NOMO-1 (cell line): ENCODE measurements at regions not wholly inside any gene's neighbourhood (a gene's known extent, or its start where the extent isn't known, plus 50 kb on each side); places are given as distances from the start of the nearest gene placed in this dataset.
A peak's percentile ranks its signal among the peaks of the same experiment; 100 is the strongest.
"Not testable (repeated sequence)": the region's sequence is repeated elsewhere in the genome, so short reads cannot be mapped to it uniquely, and the experiment has no call there.

Experiments
- DNase-seq, 2 experiments: peaks; one replicate each; lab custom pipeline; 2025; ENCODE audit not compliant: unreplicated experiment in 2 of 2; lab: John Stamatoyannopoulos, UW

DNA sequence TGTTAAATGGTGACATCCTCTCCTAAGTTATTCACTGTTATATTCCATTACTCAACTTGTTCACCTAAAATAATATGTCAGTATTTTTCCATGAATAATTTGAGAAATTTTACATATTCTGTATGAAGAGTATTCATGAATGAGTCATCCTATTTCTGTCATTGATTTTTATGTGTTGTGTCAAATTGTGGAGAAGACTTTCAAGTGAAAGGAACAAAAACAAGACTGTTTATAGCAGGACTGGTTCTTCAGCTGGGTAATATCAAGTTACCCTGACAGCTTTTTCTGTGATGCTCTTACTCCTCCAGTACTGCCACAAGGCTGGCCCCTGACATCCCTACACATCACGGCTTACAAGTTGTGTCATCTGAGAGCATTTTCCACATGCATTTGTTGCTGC lies 847.7 kb downstream of the NCAM2 start:
- no peak for DNase-seq

DNA sequence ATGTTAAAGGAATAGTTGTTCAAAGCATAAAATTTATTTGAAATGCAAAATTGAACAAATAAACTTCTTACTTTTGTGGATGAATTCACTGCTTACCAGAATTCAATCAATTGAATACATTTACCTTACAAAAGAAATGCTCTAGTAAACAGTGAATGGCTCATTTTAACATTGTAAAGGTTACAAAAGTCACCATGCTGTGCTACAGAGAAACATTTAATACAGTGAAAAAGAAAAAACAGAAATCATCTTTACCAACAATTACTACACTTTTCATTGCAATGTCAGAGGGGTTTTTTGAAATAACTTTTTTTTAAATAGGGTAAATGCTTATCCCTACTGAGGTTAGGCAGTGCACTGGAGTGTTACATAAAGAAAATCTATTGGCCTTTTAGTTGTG lies 853.0 kb downstream of the NCAM2 start:
- no peak for DNase-seq

DNA sequence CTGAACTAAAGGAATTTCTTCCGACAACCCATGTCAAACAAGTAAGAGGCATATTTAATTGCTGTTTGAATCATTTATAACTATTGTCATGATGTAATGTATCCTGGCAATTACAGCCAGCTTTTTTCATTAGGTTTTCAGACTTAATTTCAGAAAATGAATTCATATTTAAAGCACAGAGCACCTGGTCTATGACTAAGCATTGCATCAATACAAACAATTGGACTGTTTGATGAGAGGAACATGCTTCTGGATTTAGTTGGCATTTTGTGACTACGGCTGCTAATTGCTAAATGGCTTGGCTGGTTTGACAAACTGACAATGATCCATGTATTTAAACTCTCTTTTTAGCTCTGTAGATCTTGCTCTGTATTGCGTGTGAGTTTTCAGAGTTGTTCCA lies 853.4 kb downstream of the NCAM2 start:
- DNase-seq, result no peak

DNA sequence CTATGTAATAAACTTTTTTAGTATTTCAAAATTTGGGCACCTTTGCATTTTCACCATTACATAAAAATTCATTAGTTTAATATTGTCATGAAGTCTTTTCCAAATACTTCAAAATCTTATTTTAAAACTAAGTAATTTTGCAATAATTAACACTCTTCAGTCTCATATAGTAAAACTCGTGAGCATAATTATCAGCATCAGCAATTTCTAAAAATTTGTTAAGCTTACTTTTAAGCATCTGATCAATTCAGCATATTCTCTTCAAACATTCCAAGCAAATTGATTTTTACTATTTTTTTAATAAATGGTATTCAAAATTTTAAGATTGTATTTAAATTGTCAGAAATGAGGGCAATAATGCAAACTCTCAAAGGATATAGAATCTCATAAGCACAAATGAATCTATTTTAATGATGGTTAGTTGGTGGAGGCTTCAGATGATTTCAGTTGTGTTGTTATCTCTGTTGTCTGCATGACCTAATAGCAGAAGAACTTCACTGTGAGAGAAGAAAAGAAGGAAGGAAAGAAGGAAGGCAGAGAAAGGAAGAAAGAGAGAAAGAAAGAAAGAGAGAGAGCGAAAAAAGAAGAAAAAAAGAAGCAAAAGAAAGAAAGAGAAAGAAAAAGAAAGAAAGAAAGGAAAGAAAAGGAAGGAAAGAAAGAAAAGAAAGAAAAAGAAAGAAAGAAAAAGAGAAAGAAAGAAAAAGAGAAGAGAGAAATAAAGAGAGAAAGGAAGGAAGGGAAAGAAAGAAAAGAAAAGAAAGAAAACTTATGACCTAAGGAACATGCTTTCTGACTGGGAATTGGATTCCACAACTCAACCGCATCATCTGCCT lies 860.5 kb downstream of the NCAM2 start:
- DNase-seq, result no peak

DNA sequence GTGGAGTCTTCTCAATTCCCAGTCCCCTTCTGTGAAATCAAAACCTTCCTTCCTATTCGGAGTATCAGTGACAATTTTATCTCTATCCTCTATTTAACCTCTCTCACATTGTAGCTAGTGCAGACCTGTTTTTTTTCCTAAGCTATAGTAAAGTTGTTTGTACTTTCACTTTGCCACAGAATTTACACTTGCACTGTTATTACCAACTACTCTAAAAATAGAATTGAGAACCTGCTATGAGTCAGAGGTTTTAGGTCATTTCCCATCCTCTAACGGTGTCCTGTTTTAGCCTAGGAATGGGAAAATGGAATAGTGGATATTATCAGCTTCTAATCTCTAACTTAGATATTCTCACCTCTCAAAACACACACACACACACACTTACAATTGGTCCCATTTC lies 862.7 kb downstream of the NCAM2 start:
- DNase-seq, result peak in 1 of 2 experiments; percentile 6

DNA sequence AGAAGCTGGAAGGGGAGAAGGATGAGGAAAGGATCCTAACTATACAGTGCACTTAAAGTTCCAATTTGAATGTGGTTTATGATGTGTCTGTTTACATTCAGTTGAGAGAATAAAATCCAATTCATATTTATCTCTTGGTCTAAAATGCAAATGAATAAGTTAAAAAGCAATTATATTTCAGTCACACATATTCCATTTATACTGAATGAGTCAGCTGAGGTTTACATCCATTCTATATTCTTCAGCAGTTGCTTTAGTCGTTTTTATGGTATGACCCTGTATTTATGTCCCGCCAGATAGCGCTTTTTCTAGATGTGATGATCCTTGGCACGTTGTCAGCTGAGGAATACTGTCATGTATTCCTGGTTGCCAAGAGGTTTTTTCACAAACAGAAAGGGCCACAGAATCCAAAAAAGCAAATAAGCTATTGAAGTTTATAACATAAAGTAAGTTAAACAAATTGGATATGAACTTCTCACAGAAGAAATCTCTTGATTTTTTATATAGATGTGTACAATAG lies 866.2 kb downstream of the NCAM2 start:
- no peak for DNase-seq

DNA sequence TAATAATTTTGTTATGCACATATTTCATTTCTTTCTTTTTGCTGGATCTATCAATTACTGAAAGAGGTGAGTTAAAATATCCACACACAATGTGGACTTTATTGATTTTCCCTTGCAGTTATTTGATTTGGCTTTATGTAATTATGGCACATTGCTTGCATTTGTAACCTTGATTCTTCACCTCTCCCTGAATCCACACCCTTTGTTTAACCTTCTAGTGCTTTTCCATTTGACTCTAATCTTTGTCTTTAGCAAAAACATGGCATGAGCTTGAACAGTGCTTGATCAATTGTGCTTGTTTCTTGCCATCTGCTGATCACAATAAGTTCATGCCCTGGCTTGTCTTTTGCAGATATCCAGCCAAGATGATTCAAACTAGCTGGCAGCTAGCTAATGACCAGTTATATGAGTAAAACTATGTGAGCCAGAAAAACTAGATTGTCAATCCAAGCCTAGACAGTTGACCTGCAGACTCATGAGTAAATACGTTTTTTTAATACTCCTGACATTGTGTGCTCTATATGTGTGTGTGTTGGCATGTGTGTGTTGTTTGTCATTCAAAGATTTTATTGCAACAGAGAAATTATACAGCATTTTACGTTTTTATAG lies 899.2 kb downstream of the NCAM2 start:
- DNase-seq, result no peak

DNA sequence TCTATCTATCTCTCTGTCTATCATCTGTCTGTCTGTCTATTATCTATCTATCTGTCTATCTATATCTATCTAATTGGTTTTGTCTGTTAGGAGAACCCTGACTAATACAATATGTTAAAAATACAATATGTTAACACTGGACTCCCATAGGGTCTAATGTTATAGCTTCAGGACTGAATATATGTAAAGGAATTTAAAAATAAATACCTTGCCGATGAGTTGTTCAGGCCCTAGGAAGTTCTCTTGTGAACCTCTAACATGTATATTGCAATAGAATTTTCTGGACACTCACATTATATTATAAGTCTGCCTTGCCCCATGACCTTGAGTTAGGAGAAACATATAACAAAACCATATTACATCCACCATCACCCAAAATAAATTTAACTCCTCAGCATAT lies 900.6 kb downstream of the NCAM2 start:
- no peak for DNase-seq

DNA sequence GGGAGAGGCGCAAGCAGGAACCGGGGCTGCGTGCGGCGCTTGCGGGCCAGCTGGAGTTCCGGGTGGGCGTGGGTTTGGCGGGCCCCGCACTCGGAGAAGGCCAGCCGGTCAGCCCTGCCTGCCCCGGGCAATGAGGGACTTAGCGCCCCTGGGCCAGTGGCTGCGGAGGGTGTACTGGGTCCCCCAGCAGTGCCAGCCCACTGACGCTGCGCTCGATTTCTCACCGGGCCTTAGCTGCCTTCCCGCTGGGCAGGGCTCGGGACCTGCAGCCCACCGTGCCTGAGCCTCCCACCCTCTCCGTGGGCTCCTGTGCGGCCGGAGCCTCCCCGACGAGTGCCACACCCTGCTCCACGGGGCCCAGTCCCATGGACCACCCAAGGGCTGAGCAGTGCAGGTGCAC lies 904.2 kb downstream of the NCAM2 start:
- DNase-seq, result not testable (repeated sequence)

DNA sequence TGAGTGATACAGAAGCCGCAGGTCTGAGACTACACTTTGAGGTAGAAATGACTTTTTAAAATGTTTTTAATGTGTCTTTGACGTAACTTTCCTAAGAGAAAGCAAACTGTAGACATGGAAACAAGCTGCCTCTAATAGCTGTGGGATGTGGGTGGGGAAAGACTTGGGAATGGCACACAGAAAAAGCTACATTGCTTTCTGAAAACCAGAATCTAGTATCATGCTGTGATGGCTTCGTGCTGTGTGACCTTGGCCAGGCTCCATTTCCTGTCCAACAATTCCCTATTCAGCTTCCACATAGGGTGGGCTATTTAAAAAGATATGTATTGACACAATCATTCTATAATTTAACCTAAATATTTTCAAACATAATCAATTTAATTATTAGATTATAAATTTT lies 909.1 kb downstream of the NCAM2 start:
- DNase-seq, result no peak

DNA sequence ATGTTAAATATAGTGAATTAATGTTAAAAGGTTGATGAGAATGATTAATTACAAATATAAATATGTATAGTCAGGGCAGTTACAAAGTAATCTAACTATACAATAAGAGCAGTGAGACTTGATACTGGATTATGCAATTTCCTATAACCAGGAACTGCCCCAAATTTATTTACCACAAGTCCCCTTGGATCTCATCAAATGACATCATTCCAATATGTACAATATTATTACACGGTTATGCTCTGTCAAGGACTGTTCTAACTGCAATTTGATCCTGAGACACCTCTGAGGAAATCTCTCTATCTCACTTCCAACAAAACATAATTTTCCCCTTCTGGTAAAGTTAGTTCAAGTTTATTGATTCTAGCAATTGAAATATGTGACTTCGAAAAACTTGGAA lies 917.6 kb downstream of the NCAM2 start:
- no peak for DNase-seq

DNA sequence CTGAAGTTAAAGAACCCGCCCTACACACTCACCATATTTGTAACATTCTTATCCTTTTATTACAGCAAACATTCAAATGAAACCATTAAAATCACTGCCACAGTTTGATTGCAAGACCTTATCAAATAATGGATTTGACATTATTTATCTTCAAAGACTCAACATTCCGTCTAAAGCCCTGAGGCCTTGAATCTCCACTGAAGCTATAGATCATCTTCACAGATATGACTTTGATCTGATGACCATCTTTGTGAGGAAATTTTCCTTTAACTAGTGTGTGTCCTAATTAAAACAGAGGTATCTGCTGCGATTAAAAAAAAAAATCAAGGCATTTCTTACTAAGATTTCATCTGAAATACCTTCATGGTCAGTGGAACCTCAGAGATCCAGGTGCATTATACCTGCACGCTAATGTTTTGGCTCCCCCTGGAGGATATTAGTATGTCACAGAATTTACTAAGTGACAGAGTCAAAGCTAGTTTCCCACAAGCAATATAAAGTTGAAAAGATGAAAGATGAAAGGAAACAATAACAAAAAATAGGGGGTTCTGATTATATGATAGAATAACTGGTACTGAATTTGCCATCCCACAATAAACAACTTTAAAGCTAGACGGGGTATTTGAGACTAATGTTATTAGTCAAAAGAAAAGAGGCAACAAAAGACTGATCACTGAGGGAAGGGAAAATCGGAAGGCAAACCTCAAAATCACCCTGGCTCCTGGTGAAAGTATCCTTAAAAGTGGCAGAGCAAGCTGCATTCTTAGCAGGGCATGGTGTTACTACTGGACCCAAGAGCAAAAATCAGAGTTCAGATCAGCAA lies 923.4 kb downstream of the NCAM2 start:
- peak in 1 of 2 experiments; percentile 0 for DNase-seq

DNA sequence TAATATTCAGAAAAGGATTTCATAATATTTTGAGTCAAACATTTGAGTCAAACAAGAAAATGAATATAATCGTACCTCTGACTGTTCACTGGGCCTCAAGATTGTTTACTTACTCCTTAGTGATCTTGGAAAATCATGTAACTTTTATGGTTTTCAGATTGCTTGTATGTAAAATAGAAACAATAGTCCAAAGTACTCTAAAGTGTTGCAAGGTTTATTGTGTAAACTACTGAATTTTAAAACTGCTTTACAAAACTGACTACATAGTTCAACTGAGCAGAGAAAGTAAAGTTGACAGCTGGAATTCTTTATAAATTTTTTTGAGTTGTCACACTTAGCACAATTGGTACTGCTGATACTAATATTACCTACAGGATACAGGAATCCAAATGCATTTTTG lies 931.0 kb downstream of the NCAM2 start:
- DNase-seq, result no peak

DNA sequence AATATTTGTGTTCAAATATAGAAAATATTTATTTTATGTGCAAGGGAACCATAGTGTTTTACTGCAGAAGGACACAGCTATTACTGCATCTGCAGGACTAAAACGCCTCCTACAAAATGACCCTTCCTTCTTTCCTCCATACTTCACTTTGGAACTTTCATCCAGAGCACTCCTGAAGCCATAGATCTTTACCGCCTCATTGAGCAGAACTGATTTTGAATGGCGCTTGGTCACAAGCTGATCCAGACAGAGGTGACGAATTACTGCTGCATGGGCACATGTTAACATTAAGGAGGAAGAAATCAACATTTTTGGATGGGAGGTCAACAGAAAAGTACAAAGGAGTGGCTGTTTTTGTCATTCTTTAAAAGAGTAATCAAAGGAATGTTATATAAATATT lies 931.6 kb downstream of the NCAM2 start:
- no peak for DNase-seq

DNA sequence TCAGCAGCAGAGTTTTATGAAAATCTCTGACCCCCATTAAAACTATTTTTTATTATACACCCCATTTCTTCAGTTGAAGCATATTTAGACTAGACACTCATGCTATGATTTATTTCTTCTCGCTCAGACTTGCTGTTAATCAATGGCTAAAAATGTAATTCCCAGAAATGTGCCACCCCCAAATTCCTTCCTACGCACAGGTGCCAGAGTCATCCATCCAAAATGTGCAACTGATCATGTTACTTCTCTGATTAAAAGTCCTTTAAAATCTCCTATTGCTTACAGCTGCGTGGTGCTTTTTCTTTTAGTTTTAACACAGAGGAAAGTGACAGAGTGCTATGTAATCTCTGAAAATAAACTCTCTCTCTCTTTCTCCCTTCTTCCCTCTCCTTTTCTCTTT lies 954.4 kb downstream of the NCAM2 start:
- no peak for DNase-seq

DNA sequence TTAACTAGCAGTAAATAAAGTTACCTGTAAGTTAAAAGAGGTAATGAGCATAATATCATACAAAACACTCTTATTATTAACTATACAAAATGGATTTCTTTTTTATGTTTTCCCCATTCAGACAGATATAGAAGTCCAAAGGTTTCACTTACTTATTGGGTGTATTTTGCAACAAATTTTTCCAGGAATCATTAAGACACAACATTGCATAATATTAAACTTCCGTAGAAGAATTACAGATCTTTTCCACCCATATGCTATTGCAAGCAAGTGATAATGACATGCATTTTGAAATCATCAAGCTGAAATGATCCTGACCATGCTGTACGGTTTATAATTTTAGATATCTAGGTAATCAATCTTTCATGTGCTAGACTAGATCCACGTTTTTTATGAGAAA lies 957.0 kb downstream of the NCAM2 start:
- no peak for DNase-seq

DNA sequence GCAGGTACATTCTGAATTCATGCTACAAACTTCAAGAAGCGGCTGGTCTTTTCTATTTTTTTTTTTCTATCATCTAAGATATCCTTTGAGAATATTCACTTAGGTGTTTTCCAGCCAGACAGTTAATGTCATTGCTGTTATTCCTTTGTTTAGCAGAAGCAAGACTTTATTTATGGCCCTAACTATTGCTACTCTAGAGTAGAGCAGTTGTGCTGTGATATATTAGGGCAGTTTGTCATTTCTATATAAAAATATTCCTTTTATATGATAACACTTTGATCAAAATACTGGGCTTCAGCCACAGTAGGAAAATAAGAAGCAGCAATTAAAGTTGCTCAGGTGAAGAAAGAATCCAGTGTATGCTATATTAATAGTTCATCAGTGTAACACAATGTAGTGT lies 959.3 kb downstream of the NCAM2 start:
- DNase-seq, result no peak

DNA sequence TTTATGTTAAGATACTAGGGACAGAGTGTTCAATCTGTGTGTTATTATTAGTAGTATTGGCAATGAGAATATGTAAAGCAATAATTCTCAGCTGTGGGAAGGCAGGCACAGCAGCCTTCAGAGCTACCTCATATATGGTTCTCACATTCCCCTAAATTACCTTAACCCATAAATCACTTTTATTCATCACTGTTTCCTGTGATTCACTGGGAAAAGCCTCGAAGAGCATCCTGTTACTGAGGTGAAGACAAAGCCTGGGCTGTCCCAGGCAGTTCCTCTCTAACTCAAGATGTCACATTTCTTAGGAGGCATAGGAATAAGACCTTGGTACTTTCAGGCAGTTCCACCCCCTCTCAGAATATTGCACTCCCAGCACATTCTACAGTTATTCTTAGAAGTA lies 965.7 kb downstream of the NCAM2 start:
- no peak for DNase-seq

DNA sequence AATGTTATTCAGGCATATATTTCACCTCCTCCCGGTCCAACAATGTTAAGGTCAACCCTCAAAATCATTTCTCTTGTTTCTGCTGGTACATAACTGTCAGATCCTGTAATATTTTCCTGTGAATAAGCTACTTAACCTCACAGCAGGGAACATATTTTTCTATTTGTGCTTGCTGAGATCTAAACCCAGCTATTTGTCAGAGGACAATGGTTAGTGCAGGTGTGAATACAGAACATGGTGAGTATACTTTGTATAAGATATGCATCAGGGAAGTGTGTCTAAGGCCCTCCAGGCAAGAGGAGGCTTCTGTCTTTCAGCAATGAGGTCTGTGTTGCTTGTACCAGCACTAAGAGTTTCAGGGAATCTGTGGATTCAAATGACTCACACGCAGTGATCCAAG lies 970.6 kb downstream of the NCAM2 start:
- DNase-seq, result no peak

DNA sequence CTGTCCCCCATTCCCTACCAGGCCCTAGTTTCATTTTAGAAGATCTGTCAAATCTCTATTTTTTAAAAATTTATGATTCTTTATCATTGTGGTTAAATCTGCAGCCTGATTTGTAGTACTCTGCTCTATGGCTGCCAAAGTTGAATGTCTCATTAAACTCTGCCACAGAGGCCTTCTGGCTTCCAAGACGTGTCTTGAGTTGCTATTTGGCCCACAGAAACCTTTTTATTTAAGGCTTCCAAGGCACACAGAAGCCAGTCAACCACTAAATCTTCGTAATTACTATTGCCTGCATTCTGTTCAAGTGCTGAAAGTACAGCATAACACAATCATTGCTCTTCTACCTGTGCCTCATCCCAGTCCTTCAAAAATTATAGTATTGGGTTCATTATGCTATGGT lies 971.0 kb downstream of the NCAM2 start:
- no peak for DNase-seq

DNA sequence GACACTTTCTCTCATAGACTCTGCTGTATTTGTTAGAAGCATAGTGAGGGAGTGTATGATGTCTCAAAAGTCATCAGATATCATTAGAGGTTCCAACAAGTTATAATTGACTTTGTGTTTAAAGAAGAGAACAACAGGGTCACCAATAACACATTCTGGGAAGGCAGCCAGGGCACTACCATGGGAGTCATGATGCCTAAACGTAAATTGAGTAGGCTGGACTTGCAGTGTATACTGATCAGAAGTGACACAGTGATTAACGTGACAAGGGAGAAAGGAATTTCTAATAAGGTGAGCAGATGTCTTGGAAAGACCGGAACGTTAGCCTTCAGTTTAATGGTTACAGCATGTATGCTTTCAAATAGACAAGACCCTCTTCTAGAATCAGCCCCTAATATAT lies 973.2 kb downstream of the NCAM2 start:
- no peak for DNase-seq

DNA sequence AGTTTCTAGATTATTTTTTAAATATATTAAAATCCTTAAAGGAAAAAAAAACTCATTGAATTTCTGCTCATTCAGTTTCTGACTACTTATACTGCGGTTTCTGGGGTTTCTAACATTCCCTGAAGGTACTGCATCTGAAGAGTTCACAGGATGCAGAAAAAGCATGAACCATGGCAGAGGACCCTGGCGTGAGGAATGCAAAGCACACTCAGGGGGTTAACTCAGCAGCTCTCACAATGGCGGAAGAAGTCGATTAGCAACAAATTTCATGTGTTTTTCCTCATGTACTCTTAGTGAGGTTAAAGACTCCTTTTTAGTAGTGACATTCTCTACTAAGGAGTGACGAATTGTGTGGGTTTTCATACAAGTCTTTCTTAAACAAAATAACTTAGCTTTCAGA lies 975.6 kb downstream of the NCAM2 start:
- no peak for DNase-seq
